ENCODE measurements at regions not wholly inside any gene's neighbourhood (a gene's known extent, or its start where the extent isn't known, plus 50 kb on each side); places are given as distances from the start of the nearest gene placed in this dataset.

DNA sequence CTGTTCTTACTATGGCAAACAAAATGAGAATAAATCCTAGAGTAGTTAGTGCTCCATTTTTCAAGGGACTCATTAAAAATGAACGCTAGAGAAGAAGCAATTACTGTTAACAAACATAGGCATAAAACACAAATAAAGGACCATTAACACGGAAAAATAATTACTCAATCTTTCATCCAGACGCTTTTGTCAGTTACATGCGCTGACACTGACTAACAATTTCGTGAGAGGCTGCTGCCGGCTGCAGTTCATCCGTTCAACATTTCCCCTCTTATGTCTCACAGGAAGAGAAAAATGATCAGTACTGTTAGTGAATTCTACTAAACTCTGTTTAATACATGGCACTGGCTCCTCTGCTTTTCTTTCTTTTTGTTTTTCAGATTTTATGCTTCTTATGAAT lies 472.7 kb upstream of the FLRT2 start:
- no peaks in the 10 kb centered on the region for H3K9me3 ChIP-seq (replicated peaks; ENCODE audit: control insufficient read depth, insufficient read depth, low read length)
- peak overlapping the region; percentile 43 for H2AFZ ChIP-seq (ENCODE audit: low read depth, low read length)
- ChIA-PET CTCF (interaction anchor here (0.6 to 1.0 kb wide), 2 partner anchors 8 to 52 kb away, joined by 3 read pairs; no protein-coding TSS in a partner anchor), POLR2A (no interaction called here)
- dilution Hi-C loops (cut with MboI; ENCODE audit: extremely low pct_ligation_motif_present, low sequenced_read_pairs) (no loop called here), intact Hi-C loops (cut with micrococcal nuclease) (no loop called here)
- TF ChIP-seq CTCF (IDR thresholded peaks at IDR 0.05; ENCODE audit: extremely low read depth in 1 of 2, insufficient read depth in 1 of 2, low read depth in 1 of 2, low read length in 2 of 2): no peak
- no peak for TF ChIP-seq FOS (IDR thresholded peaks at IDR 0.05; ENCODE audit: borderline replicate concordance, insufficient read depth, low read length)
- no peak for TF ChIP-seq EZH2 (IDR thresholded peaks at IDR 0.05; ENCODE audit: borderline replicate concordance, low read depth, low read length, severe bottlenecking)
- TF ChIP-seq MYC (IDR thresholded peaks at IDR 0.05; ENCODE audit: low read depth, low read length): no peak
- TF ChIP-seq JUN (IDR thresholded peaks at IDR 0.05; ENCODE audit: borderline replicate concordance, insufficient read depth, insufficient read length, low read depth): no peak
- no peak for TF ChIP-seq POLR2A (IDR thresholded peaks at IDR 0.05; ENCODE audit: low read depth, low read length)
- TF ChIP-seq POLR2AphosphoS5 (IDR thresholded peaks at IDR 0.05; ENCODE audit: insufficient read depth, low read depth, low read length): no peak
- TF ChIP-seq GATA2 (IDR thresholded peaks at IDR 0.05; ENCODE audit: insufficient read depth, insufficient read length, low read depth, low read length): no peak
- TF ChIP-seq, protein P1, sequence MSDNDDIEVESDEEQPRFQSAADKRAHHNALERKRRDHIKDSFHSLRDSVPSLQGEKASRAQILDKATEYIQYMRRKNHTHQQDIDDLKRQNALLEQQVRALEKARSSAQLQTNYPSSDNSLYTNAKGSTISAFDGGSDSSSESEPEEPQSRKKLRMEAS (IDR thresholded peaks at IDR 0.05; ENCODE audit: insufficient read depth, insufficient read length): no peak
- DNase-seq (ENCODE audit: low read depth, low spot score): peak; percentile 36
- H3K9ac ChIP-seq (replicated peaks; ENCODE audit: extremely low read depth, insufficient read depth, low read length): no peak overlapping the region
- H3K27ac ChIP-seq (ENCODE audit: insufficient read depth, low read depth, low read length): no peak overlapping the region
- no TSS peak for BruUV-seq (replicated peaks)
- H3K4me2 ChIP-seq (ENCODE audit: insufficient read depth, low read length): peak overlapping the region; percentile 19
- H3K4me1 ChIP-seq (ENCODE audit: control insufficient read depth, extremely low read depth, insufficient read depth, low read length): no peaks in the 10 kb centered on the region
- H3K36me3 ChIP-seq (ENCODE audit: control insufficient read depth in 2 of 2, extremely low read depth in 1 of 2, insufficient read depth in 2 of 2, low read length in 2 of 2): no peaks in the 10 kb centered on the region
- no peak overlapping the region for H3K4me3 ChIP-seq (replicated peaks in 1 of 3; ENCODE audit: insufficient read depth in 1 of 3, low read depth in 1 of 3, low read length in 3 of 3)
- H4K20me1 ChIP-seq (replicated peaks; ENCODE audit: control insufficient read depth, extremely low read depth, insufficient read depth, low read length): no peaks in the 10 kb centered on the region
- FAIRE-seq: no peak
- no peaks in the 10 kb centered on the region for H3K9me1 ChIP-seq (replicated peaks; ENCODE audit: control insufficient read depth, extremely low read depth, insufficient read depth, low read length)
- no peaks in the 10 kb centered on the region for H3K27me3 ChIP-seq (ENCODE audit: control insufficient read depth in 2 of 2, insufficient read depth in 2 of 2, low read length in 2 of 2)
- no peaks in the 10 kb centered on the region for H3K79me2 ChIP-seq (ENCODE audit: control insufficient read depth, insufficient read depth, low read length)
